GM18507 (cell line): ENCODE measurements at regions not wholly inside any gene's neighbourhood (a gene's known extent, or its start where the extent isn't known, plus 50 kb on each side); places are given as distances from the start of the nearest gene placed in this dataset.

Source experiments
- DNase-seq: peaks from one replicate; pipeline ENCODE4 v3.0.0; 2011; ENCODE audit warnings: low read depth; ENCODE audit not compliant: insufficient read length; ENCODE audit errors: extremely low spot score
- FAIRE-seq: peaks from 2 replicates; lab custom pipeline; 2011; peaks lifted over from hg19 to GRCh38; lab: Jason Lieb, UNC

GRCh38 chr14:96978525-96979272, 181.5 kb downstream of the VRK1 start:
- FAIRE-seq, result no peak
- no peak for DNase-seq

GRCh38 chr14:96979611-96980074, 182.5 kb downstream of the VRK1 start:
- FAIRE-seq (no peak), DNase-seq (no peak)

GRCh38 chr14:96980835-96981234, 183.7 kb downstream of the VRK1 start:
- DNase-seq (no peak), FAIRE-seq (no peak)

GRCh38 chr14:96986256-96987085, 189.3 kb downstream of the VRK1 start:
- FAIRE-seq, result no peak
- DNase-seq, result no peak

- FAIRE-seq (peak; percentile 64), DNase-seq (no peak)
These were observed 189.9 kb downstream of the VRK1 start for GRCh38 chr14:96987086-96987474.

GRCh38 chr14:96987771-96988170, 190.6 kb downstream of the VRK1 start:
- FAIRE-seq, result no peak
- no peak for DNase-seq

GRCh38 chr14:96989306-96989705, 192.1 kb downstream of the VRK1 start:
- no peak for DNase-seq

GRCh38 chr14:96991226-96991625, 194.0 kb downstream of the VRK1 start:
- no peak for FAIRE-seq
- DNase-seq, result no peak

More at GRCh38 chr14:96989306-96989705, 192.1 kb downstream of the VRK1 start:
- no peak for FAIRE-seq

- DNase-seq, result no peak
- FAIRE-seq, result no peak
These were observed 197.8 kb downstream of the VRK1 start for GRCh38 chr14:96994999-96995398.

- no peak for DNase-seq
- no peak for FAIRE-seq
These were observed 200.1 kb downstream of the VRK1 start for GRCh38 chr14:96997269-96997668.

- no peak for FAIRE-seq
These were observed 200.8 kb downstream of the VRK1 start for GRCh38 chr14:96997996-96998395.

GRCh38 chr14:96999654-97000155, 202.5 kb downstream of the VRK1 start:
- no peak for FAIRE-seq
- no peak for DNase-seq

More at GRCh38 chr14:96997996-96998395, 200.8 kb downstream of the VRK1 start:
- DNase-seq, result no peak

GRCh38 chr14:97002454-97002853, 205.3 kb downstream of the VRK1 start:
- FAIRE-seq (no peak), DNase-seq (no peak)

- no peak for FAIRE-seq
- no peak for DNase-seq
These were observed 208.8 kb downstream of the VRK1 start for GRCh38 chr14:97005934-97006333.

GRCh38 chr14:97010491-97011160, 213.4 kb downstream of the VRK1 start:
- no peak for FAIRE-seq

GRCh38 chr14:97013878-97014277, 216.7 kb downstream of the VRK1 start:
- FAIRE-seq, result no peak

More at GRCh38 chr14:97010491-97011160, 213.4 kb downstream of the VRK1 start:
- DNase-seq, result no peak

GRCh38 chr14:97021001-97021400, 223.8 kb downstream of the VRK1 start:
- no peak for DNase-seq
- FAIRE-seq, result no peak

More at GRCh38 chr14:97013878-97014277, 216.7 kb downstream of the VRK1 start:
- DNase-seq, result no peak

- no peak for DNase-seq
- no peak for FAIRE-seq
These were observed 224.5 kb downstream of the VRK1 start for GRCh38 chr14:97021571-97022168.

GRCh38 chr14:97022741-97023140, 225.6 kb downstream of the VRK1 start:
- no peak for FAIRE-seq

More at GRCh38 chr14:97022741-97023140, 225.6 kb downstream of the VRK1 start:
- DNase-seq, result no peak
